ENCODE measurements at regions not wholly inside any gene's neighbourhood (a gene's known extent, or its start where the extent isn't known, plus 50 kb on each side); places are given as distances from the start of the nearest gene placed in this dataset.

DNA sequence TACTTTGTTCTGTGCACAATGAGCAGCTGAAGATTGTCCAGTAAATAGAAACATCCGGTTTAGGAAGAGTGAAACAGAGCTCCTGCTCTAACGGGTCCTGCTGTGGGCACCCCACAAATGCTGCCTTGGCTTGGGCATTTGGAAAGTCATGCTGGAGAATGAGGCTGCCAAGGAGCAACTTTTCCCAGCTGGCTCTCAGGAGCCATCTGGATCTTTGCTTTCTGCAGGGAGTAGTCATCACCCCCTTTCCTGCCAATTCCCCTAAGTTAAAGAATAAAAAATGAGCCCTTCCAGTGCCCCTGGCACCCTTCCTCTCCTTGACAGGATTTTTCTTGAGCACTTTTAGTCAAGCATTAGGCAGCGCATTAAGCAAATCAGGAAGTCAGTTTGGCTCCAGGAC is 90.0 kb downstream of the FAM43A start:
- TF ChIP-seq, protein P1, sequence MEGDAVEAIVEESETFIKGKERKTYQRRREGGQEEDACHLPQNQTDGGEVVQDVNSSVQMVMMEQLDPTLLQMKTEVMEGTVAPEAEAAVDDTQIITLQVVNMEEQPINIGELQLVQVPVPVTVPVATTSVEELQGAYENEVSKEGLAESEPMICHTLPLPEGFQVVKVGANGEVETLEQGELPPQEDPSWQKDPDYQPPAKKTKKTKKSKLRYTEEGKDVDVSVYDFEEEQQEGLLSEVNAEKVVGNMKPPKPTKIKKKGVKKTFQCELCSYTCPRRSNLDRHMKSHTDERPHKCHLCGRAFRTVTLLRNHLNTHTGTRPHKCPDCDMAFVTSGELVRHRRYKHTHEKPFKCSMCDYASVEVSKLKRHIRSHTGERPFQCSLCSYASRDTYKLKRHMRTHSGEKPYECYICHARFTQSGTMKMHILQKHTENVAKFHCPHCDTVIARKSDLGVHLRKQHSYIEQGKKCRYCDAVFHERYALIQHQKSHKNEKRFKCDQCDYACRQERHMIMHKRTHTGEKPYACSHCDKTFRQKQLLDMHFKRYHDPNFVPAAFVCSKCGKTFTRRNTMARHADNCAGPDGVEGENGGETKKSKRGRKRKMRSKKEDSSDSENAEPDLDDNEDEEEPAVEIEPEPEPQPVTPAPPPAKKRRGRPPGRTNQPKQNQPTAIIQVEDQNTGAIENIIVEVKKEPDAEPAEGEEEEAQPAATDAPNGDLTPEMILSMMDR (IDR thresholded peaks at IDR 0.05; ENCODE audit: low read depth, low read length, poor library complexity, severe bottlenecking), result no peak
- TF ChIP-seq EZH2phosphoT487 (IDR thresholded peaks at IDR 0.05; ENCODE audit: borderline replicate concordance, low read length), result no peak

All from DOHH2 (cell line).